Loucy (cell line): ENCODE measurements at regions not wholly inside any gene's neighbourhood (a gene's known extent, or its start where the extent isn't known, plus 50 kb on each side); places are given as distances from the start of the nearest gene placed in this dataset.

ENCODE experiments used
- H2AFZ ChIP-seq: fragments of 200-600 bp; sonication (generic); 2 replicates; pipeline ENCODE4 v1.6.0; 2016; ENCODE audit warnings: antibody characterized with exemption, mild to moderate bottlenecking, low read length, moderate library complexity
- H3F3A ChIP-seq: fragments of 200-600 bp; 2 replicates; pipeline ENCODE4 v1.6.0; 2016; ENCODE audit warnings: antibody characterized with exemption, low read depth, mild to moderate bottlenecking
- H3K27me3 ChIP-seq: fragments of 200-600 bp; sonication (generic); 2 replicates; pipeline ENCODE4 v1.6.1; 2014; ENCODE audit warnings: low read length, mild to moderate bottlenecking; ENCODE audit not compliant: insufficient read depth, poor library complexity, severe bottlenecking
- H3K36me3 ChIP-seq: fragments of 200-600 bp; sonication (generic); 2 replicates; pipeline ENCODE4 v1.6.1; 2016; ENCODE audit warnings: low read length; ENCODE audit not compliant: insufficient read depth
- H3K4me1 ChIP-seq: fragments of 200-600 bp; sonication (generic); 2 replicates; pipeline ENCODE4 v1.5.1; 2014; ENCODE audit warnings: low read length, mild to moderate bottlenecking; ENCODE audit not compliant: insufficient read depth, poor library complexity, severe bottlenecking
- H3K4me2 ChIP-seq: fragments of 200-600 bp; sonication (generic); 2 replicates; pipeline ENCODE4 v1.6.0; 2014; ENCODE audit warnings: antibody characterized with exemption, low read length, low read depth, mild to moderate bottlenecking; ENCODE audit not compliant: poor library complexity, severe bottlenecking
- H3K4me3 ChIP-seq: fragments of 200-600 bp; sonication (generic); 2 replicates; pipeline ENCODE4 v1.5.1; 2014; ENCODE audit warnings: low read length, mild to moderate bottlenecking, mixed read lengths; ENCODE audit not compliant: poor library complexity, severe bottlenecking
- H3K79me2 ChIP-seq: fragments of 200-600 bp; sonication (generic); 2 replicates; pipeline ENCODE4 v1.6.1; 2014; ENCODE audit warnings: low read length; ENCODE audit not compliant: insufficient read depth
- H3K9ac ChIP-seq: fragments of 200-600 bp; sonication (generic); 2 replicates; pipeline ENCODE4 v1.6.0; 2014; ENCODE audit warnings: mild to moderate bottlenecking, low read depth, low read length, moderate library complexity; ENCODE audit not compliant: poor library complexity, severe bottlenecking
- H3K9me2 ChIP-seq: fragments of 200-600 bp; sonication (generic); replicated peaks from 2 replicates; pipeline ENCODE4 v1.6.1; 2016; ENCODE audit warnings: low read depth, low read length, mixed read lengths
- H3K9me3 ChIP-seq: fragments of 200-600 bp; sonication (generic); 2 replicates; pipeline ENCODE4 v1.6.1; 2014; ENCODE audit warnings: mild to moderate bottlenecking, antibody characterized with exemption, low read length, low read depth; ENCODE audit not compliant: insufficient read depth
- H4K20me1 ChIP-seq: fragments of 200-600 bp; sonication (generic); 2 replicates; pipeline ENCODE4 v1.6.0; 2014; ENCODE audit warnings: antibody characterized with exemption, low read length, mild to moderate bottlenecking; ENCODE audit not compliant: insufficient read depth, poor library complexity, severe bottlenecking
- EZH2phosphoT487 ChIP-seq: fragments of 200-600 bp; IDR thresholded peaks from 2 replicates; pipeline ENCODE4 v1.6.1; 2018; ENCODE audit warnings: antibody characterized with exemption, mild to moderate bottlenecking, moderate library complexity, borderline replicate concordance
- TF ChIP-seq, protein P1 (sequence below): fragments of 200-600 bp; sonication (generic); conservative IDR thresholded peaks from 2 replicates; pipeline ENCODE4 v1.5.1; 2014; ENCODE audit warnings: mild to moderate bottlenecking, antibody characterized with exemption, low read length

DNA sequence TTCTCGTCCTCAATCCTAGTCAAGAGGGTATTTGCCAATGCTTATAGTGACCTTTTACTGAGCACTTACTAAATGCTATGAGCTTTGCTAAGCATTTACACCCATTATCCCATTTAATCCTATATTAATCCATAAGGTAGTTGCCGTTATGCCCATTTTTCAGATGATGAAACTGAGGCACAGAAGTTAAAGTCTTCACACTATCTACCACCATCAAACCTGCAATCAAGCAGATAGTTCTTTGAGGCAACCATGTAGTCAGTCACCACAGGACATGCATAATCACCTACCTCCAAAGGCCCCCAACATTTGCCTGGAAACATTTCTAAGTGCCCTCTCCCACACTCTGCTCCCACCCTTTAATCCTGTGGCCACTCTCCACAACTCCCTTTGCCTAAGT lies 149.6 kb downstream of the LY86 start:
- H2AFZ ChIP-seq: no peak overlapping the region

DNA sequence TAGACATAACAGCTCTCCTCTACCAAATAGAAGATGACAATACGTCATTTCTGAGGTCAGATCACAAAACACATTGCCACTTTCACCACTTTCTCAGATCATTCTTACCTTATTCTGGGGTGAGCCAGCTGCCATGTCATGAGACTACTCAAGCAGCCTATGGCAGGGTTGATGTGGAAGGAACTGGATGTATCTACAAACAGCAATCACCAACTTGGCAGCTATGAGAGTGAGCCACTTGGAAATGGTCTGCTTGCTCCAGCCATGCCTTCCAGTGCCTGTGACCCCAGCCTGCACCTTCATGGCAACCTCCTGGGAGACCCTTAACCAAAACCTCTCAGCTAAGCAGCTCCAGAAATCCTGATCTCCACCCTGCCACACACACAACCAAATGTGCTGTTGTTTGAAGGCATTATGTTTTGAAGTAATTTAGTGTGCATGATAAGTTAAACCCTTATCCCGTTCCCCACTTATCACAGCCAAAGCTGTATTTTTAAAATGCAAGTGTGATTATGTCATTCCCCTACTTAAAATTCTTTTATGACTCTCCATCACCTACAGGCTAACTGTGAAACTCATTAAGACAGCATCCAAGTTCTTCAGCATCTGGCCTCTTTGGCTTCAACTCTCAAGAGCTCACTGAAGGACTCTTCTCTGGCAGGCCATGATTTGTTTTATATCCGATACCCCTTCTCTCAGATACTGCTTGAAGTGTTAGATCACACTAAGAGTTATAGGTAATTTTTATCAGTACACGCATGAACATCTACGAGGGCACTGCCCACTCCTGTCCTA lies 150.6 kb downstream of the LY86 start:
- TF ChIP-seq EZH2phosphoT487: no peak
- TF ChIP-seq, protein P1, sequence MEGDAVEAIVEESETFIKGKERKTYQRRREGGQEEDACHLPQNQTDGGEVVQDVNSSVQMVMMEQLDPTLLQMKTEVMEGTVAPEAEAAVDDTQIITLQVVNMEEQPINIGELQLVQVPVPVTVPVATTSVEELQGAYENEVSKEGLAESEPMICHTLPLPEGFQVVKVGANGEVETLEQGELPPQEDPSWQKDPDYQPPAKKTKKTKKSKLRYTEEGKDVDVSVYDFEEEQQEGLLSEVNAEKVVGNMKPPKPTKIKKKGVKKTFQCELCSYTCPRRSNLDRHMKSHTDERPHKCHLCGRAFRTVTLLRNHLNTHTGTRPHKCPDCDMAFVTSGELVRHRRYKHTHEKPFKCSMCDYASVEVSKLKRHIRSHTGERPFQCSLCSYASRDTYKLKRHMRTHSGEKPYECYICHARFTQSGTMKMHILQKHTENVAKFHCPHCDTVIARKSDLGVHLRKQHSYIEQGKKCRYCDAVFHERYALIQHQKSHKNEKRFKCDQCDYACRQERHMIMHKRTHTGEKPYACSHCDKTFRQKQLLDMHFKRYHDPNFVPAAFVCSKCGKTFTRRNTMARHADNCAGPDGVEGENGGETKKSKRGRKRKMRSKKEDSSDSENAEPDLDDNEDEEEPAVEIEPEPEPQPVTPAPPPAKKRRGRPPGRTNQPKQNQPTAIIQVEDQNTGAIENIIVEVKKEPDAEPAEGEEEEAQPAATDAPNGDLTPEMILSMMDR: no peak
- Histone ChIP-seq H3K9me2 (no peaks in the 10 kb centered on the region), H2AFZ (no peak overlapping the region), H3K27me3 (no peaks in the 10 kb centered on the region), H3K4me3 (no peak overlapping the region), H3K36me3 (no peaks in the 10 kb centered on the region), H3F3A (no peaks in the 10 kb centered on the region), H3K4me2 (no peak overlapping the region), H4K20me1 (no peaks in the 10 kb centered on the region), H3K79me2 (no peaks in the 10 kb centered on the region), H3K9ac (no peak overlapping the region), H3K9me3 (no peaks in the 10 kb centered on the region), H3K4me1 (no peaks in the 10 kb centered on the region)

More for the DNA sequence above, 149.6 kb downstream of the LY86 start:
- Histone ChIP-seq H3K36me3 (no peaks in the 10 kb centered on the region), H3K4me2 (no peak overlapping the region), H3K4me3 (no peak overlapping the region), H3K79me2 (no peaks in the 10 kb centered on the region), H4K20me1 (no peaks in the 10 kb centered on the region), H3F3A (no peaks in the 10 kb centered on the region), H3K27me3 (no peaks in the 10 kb centered on the region), H3K4me1 (no peaks in the 10 kb centered on the region), H3K9me3 (no peaks in the 10 kb centered on the region), H3K9me2 (no peaks in the 10 kb centered on the region), H3K9ac (no peak overlapping the region)
- TF ChIP-seq, protein P1: no peak
- TF ChIP-seq EZH2phosphoT487: no peak

DNA sequence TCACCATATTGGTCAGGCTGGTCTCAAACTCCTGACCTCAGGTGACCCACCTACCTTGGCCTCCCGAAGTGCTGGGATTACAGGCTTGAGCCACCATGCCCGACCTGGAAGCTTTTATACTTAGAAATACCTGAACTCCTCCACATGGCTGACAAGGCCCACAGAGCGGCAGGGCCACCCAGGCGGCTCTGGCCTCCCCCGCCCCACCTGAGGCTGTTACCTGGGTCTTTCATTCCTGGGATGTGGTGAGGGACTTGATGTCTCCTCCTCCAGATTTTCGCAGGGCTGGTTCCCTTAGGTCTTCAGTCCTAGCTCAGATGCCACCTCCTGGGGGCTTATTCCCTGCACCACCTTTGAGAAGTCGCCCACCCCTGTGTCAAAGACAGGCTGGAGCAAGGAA lies 152.1 kb downstream of the LY86 start:
- Histone ChIP-seq H3K79me2 (no peaks in the 10 kb centered on the region), H3K36me3 (no peaks in the 10 kb centered on the region), H3F3A (no peaks in the 10 kb centered on the region), H3K27me3 (no peaks in the 10 kb centered on the region), H2AFZ (no peak overlapping the region), H3K4me3 (no peak overlapping the region), H3K4me2 (no peak overlapping the region), H3K9ac (no peak overlapping the region), H4K20me1 (no peaks in the 10 kb centered on the region), H3K9me3 (no peaks in the 10 kb centered on the region), H3K4me1 (no peaks in the 10 kb centered on the region), H3K9me2 (no peaks in the 10 kb centered on the region)
- TF ChIP-seq EZH2phosphoT487: no peak
- TF ChIP-seq, protein P1: no peak
